ENCODE measurements at regions not wholly inside any gene's neighbourhood (a gene's known extent, or its start where the extent isn't known, plus 50 kb on each side); places are given as distances from the start of the nearest gene placed in this dataset.

DNA sequence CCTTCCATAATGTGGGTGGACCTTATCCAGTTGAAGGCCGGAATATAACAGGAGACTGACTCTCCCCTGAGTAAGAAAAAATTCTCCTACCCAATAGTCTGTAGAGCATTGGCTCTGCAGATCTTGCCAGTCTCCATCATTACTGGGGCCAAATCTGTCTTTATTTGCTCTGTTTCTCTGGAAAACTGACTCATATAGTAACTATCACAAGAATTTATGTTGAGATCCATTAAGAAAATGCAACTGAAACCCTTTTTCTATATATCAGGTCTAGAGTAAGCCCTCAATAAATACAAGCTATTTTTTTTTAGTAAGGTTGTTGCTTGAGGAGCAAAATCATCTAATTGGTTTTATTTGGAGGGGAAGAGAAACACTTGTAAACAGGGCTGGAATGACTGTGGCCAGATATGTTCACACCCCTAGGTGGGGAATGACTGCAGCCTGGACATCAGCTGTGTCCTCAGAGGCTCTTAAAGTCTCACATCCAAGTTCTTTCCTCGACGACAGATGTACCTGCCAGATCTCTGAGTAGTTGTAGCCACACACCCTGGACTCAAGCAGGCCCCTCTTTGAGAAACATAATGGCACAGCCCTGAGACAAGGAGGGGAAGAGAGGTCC lies 339.7 kb downstream of the TNS1 start:
- no peak for DNase-seq (ENCODE audit: low read depth)
- H3K4me3 ChIP-seq (ENCODE audit: low read length) = no peak overlapping the region
- TF ChIP-seq, protein P1, sequence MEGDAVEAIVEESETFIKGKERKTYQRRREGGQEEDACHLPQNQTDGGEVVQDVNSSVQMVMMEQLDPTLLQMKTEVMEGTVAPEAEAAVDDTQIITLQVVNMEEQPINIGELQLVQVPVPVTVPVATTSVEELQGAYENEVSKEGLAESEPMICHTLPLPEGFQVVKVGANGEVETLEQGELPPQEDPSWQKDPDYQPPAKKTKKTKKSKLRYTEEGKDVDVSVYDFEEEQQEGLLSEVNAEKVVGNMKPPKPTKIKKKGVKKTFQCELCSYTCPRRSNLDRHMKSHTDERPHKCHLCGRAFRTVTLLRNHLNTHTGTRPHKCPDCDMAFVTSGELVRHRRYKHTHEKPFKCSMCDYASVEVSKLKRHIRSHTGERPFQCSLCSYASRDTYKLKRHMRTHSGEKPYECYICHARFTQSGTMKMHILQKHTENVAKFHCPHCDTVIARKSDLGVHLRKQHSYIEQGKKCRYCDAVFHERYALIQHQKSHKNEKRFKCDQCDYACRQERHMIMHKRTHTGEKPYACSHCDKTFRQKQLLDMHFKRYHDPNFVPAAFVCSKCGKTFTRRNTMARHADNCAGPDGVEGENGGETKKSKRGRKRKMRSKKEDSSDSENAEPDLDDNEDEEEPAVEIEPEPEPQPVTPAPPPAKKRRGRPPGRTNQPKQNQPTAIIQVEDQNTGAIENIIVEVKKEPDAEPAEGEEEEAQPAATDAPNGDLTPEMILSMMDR (conservative IDR thresholded peaks at IDR 0.05; ENCODE audit: low read depth, low read length) = no peak

DNA sequence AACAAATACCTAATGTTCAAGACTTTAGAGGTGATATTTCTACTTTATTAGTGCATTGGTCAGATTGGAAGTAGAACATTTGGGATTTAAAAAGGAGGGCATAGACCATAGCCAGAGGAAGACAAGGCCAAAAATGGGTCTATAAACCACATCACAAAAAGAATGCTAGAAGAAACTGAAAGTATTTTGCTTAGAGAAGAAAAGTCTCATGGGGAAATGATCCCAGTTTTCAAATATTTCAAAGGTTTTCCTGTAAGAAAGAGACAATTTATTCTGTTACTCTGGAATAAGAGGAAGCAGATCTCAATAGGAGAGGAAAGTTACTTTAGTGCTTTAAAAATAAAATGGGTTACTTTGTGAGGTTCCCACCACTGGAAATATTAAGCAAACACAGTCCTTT lies 341.4 kb downstream of the TNS1 start:
- H3K4me3 ChIP-seq (ENCODE audit: low read length) = no peak overlapping the region
- TF ChIP-seq, protein P1 (conservative IDR thresholded peaks at IDR 0.05; ENCODE audit: low read depth, low read length) = no peak

DNA sequence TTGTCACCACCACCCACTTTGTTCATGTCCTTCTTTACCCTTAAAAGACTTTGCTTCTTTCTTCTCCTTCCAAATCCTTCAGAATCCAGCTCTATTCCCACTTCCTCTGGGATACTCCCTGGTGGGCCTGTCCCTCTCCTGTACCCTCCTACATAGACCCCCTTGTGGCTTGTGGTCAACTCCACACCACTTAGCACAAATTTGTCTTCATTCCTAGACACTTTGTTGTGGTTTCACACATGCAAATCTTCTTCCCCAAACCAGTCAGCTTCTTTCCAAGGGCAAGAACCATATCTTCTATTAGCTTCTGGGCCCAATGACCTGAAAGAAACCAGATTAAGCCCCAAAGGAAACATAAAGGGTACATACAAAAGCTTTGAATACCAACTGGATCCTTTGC lies 342.4 kb downstream of the TNS1 start:
- TF ChIP-seq, protein P1 (conservative IDR thresholded peaks at IDR 0.05; ENCODE audit: low read depth, low read length) = no peak
- DNase-seq (ENCODE audit: low read depth) = no peak
- H3K4me3 ChIP-seq (ENCODE audit: low read length) = no peak overlapping the region

More for the DNA sequence above, 341.4 kb downstream of the TNS1 start:
- DNase-seq (ENCODE audit: low read depth) = no peak

DNA sequence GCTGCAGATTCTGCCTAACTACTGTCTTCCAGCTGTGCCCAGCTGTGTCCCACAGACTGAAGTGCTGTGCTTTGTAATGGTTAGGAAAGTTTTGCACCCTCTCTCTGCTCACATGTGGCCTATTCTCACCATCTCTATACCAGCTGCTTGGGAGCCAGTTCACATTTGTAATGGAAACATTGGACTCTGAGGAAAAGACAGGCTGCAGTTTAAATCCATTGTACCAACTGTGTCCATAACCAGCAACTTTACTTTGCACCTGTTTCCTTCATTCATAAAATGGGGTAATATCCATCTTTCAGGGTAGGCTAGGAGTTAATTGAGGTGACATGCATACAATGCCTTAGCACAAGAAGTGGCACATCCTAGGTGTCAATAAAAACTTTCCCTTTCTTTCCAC lies 344.0 kb downstream of the TNS1 start:
- no peak for DNase-seq (ENCODE audit: low read depth)
- no peak overlapping the region for H3K4me3 ChIP-seq (ENCODE audit: low read length)
- TF ChIP-seq, protein P1 (conservative IDR thresholded peaks at IDR 0.05; ENCODE audit: low read depth, low read length) = no peak

DNA sequence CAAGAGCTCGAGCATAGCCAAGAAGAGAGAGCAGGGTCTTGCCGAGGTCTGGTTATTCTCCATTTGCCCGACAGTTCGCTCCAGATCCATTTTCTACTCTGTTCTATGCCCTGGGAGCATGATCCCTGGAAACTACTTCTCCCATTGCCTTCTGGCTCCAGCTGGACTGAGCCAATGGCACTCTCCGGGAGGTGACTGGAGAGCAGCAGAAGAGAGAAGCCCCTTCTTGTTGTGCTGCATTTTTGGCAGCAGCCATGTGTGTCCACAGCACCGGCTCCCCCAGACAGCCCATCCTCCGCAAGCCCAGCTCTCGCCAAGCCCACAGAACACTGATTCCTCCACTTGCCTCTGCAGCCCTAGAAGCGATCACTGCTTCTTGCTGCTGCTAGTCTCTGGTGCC lies 345.5 kb downstream of the TNS1 start:
- TF ChIP-seq, protein P1 (conservative IDR thresholded peaks at IDR 0.05; ENCODE audit: low read depth, low read length) = no peak
- no peak overlapping the region for H3K4me3 ChIP-seq (ENCODE audit: low read length)
- DNase-seq (ENCODE audit: low read depth) = no peak

DNA sequence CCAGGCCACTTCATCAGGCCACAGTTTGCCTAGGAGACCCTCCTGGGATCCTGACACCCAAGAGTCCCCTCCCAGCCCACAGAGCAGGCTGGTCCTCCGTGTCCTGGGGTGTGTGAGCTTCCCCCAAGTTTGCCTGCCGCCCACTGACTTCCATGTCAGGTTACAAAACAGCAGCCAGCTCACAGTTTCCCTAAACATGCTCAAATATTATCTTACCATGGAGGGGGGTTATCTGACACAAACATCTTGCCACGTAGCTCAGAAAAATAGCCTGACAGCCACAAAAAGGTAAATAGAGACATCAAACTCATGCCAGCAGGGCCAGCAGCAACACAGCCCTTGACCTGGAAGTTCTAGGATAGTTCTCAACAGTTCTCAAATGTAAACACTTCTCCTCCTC lies 346.5 kb downstream of the TNS1 start:
- DNase-seq (ENCODE audit: low read depth) = no peak
- no peak overlapping the region for H3K4me3 ChIP-seq (ENCODE audit: low read length)

DNA sequence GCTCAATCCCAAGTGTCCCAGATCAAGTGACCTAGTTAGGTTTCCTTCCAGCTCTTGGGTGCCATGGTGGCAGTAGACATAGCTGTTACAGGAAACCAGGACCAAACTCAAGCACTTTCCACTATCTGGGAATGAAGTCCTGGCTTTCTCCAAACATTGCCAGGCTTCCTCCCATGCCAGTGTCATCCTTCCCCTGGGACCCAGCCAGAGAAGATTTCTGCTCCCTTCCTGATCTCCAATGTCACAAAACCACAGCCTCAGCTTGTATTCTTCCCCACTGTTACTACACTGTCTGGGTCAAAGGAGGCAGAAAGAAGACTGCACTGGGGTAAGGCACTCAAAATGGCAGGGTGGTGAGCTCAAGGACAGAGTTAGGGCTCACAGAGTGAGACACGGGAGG lies 347.1 kb downstream of the TNS1 start:
- TF ChIP-seq, protein P1 (conservative IDR thresholded peaks at IDR 0.05; ENCODE audit: low read depth, low read length) = no peak
- no peak for DNase-seq (ENCODE audit: low read depth)
- no peak overlapping the region for H3K4me3 ChIP-seq (ENCODE audit: low read length)

More for the DNA sequence above, 346.5 kb downstream of the TNS1 start:
- TF ChIP-seq, protein P1 (conservative IDR thresholded peaks at IDR 0.05; ENCODE audit: low read depth, low read length) = no peak

All from retinal pigment epithelial cell (primary cell).